OCI-LY3 (cell line): ENCODE measurements at regions not wholly inside any gene's neighbourhood (a gene's known extent, or its start where the extent isn't known, plus 50 kb on each side); places are given as distances from the start of the nearest gene placed in this dataset.
"Not testable (repeated sequence)": the region's sequence is repeated elsewhere in the genome, so short reads cannot be mapped to it uniquely, and the experiment has no call there.

Source experiments
- H2AFZ ChIP-seq: fragments of 200-600, 300-600 bp; shearing (Covaris generic); 2 replicates; pipeline ENCODE4 v1.6.0; 2014; ENCODE audit warnings: antibody characterized with exemption, low read depth, low read length
- H3K27ac ChIP-seq: fragments of 200-600, 300-600 bp; sonication (generic); 2 replicates; pipeline ENCODE4 v1.5.1; 2014; ENCODE audit warnings: mild to moderate bottlenecking, low read length, moderate library complexity, mixed read lengths
- H3K27me3 ChIP-seq: fragments of 200-600, 300-600 bp; sonication (generic); 2 replicates; pipeline ENCODE4 v1.6.1; 2014; ENCODE audit warnings: low read depth, low read length, mixed read lengths
- H3K36me3 ChIP-seq: fragments of 200-600, 300-600 bp; sonication (generic); replicated peaks from 2 replicates; pipeline ENCODE3; 2014; ENCODE audit warnings: low read depth, low read length, mixed read lengths
- H3K4me1 ChIP-seq: fragments of 300-600, 200-600 bp; sonication (generic); 2 replicates; pipeline ENCODE4 v1.6.1; 2014; ENCODE audit warnings: low read length, mixed read lengths
- H3K4me2 ChIP-seq: fragments of 200-600, 300-600 bp; sonication (generic); 2 replicates; pipeline ENCODE4 v1.6.1; 2014; ENCODE audit warnings: low read length, mixed read lengths
- H3K4me3 ChIP-seq: fragments of 300-600, 200-600 bp; sonication (generic); 2 replicates; pipeline ENCODE4 v1.5.1; 2014; ENCODE audit warnings: antibody characterized with exemption, mild to moderate bottlenecking, low read length, moderate library complexity
- H3K79me2 ChIP-seq: fragments of 300-600, 200-600 bp; shearing (Covaris generic); 2 replicates; pipeline ENCODE4 v1.6.1; 2014; ENCODE audit warnings: mild to moderate bottlenecking, low read length, mixed read lengths
- H3K9ac ChIP-seq: fragments of 300-600, 200-600 bp; shearing (Covaris generic); 2 replicates; pipeline ENCODE4 v1.6.0; 2014; ENCODE audit warnings: mild to moderate bottlenecking, low read length, moderate library complexity
- H3K9me3 ChIP-seq: fragments of 200-600, 300-600 bp; shearing (Covaris generic); 2 replicates; pipeline ENCODE4 v1.6.1; 2014; ENCODE audit warnings: low read length, mixed read lengths; ENCODE audit not compliant: insufficient read depth
- H4K20me1 ChIP-seq: fragments of 200-600, 300-600 bp; sonication (generic); 2 replicates; pipeline ENCODE4 v1.6.1; 2016; ENCODE audit warnings: low read length, mixed read lengths; ENCODE audit not compliant: insufficient read depth
- EZH2phosphoT487 ChIP-seq: fragments of 200-600 bp; shearing (Covaris generic); IDR thresholded peaks from 2 replicates; pipeline ENCODE4 v1.6.1; 2018; ENCODE audit warnings: antibody characterized with exemption, mixed run types, low read depth
- TF ChIP-seq, protein P1 (sequence below): fragments of 200-600, 300-600 bp; sonication (generic); IDR thresholded peaks from 2 replicates; pipeline ENCODE4 v1.5.1; 2014; ENCODE audit warnings: antibody characterized with exemption, low read length, low read depth

DNA sequence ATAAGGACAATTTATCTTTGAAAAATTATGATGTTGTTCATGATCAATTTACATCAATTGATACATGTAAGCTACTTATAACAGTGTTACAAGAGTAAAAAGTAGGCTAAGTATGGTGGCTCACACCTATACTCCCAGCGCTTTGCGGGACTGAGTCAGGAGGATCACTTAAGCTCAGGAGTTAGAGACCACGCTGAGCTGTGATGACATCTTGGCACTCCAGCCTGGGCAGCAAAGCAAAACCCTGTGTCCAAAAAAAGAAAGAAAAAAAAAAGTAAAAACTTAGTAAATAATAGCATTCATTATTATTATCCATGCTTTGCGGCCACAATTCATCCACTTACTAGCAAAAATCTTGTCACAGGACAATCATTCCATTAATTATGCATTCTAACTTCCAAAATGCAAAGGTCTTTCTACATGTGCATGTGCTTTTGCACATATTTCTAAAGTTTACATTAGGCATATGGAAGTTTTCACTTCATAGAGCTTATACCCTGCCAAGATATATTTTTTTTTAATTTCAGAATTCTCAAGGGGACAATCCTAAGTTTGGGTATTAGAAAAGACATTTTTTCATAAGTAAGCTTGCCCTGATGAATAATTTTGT is 243.3 kb upstream of the RARB start:
- no peak overlapping the region for H3K4me2 ChIP-seq
- no peaks in the 10 kb centered on the region for H3K4me1 ChIP-seq
- H3K27me3 ChIP-seq, result no peaks in the 10 kb centered on the region
- H3K79me2 ChIP-seq, result no peaks in the 10 kb centered on the region
- H3K4me3 ChIP-seq, result no peak overlapping the region
- H3K9me3 ChIP-seq, result no peaks in the 10 kb centered on the region
- no peak overlapping the region for H2AFZ ChIP-seq
- no peak overlapping the region for H3K27ac ChIP-seq
- H4K20me1 ChIP-seq, result no peaks in the 10 kb centered on the region
- no peaks in the 10 kb centered on the region for H3K36me3 ChIP-seq
- H3K9ac ChIP-seq, result no peak overlapping the region
- no peak for TF ChIP-seq EZH2phosphoT487
- TF ChIP-seq, protein P1, sequence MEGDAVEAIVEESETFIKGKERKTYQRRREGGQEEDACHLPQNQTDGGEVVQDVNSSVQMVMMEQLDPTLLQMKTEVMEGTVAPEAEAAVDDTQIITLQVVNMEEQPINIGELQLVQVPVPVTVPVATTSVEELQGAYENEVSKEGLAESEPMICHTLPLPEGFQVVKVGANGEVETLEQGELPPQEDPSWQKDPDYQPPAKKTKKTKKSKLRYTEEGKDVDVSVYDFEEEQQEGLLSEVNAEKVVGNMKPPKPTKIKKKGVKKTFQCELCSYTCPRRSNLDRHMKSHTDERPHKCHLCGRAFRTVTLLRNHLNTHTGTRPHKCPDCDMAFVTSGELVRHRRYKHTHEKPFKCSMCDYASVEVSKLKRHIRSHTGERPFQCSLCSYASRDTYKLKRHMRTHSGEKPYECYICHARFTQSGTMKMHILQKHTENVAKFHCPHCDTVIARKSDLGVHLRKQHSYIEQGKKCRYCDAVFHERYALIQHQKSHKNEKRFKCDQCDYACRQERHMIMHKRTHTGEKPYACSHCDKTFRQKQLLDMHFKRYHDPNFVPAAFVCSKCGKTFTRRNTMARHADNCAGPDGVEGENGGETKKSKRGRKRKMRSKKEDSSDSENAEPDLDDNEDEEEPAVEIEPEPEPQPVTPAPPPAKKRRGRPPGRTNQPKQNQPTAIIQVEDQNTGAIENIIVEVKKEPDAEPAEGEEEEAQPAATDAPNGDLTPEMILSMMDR, result no peak

DNA sequence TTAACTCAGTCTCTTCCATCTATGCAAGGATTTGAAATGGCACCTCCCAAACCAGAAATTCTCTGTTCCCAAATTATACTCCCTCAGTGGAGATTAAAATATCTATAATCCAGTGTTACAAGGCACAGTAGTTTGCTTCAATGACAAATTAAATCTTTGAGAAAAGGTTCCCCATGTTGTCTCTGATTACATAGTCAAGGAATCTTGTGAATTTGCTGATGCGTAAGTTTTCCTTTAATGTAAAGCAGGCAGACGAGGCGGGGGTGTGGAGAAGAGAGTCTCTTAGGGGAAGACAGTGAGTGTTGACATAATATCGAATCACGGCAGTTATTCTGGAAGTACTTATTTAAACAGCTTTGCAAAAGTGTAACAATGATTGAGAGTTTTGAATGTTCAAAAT is 236.4 kb upstream of the RARB start:
- no peaks in the 10 kb centered on the region for H4K20me1 ChIP-seq
- H3K9me3 ChIP-seq, result no peaks in the 10 kb centered on the region
- H3K4me3 ChIP-seq, result no peak overlapping the region
- no peak for TF ChIP-seq EZH2phosphoT487
- TF ChIP-seq, protein P1, result no peak
- no peaks in the 10 kb centered on the region for H3K79me2 ChIP-seq
- H3K4me1 ChIP-seq, result no peaks in the 10 kb centered on the region
- no peaks in the 10 kb centered on the region for H3K27me3 ChIP-seq
- H3K9ac ChIP-seq, result no peak overlapping the region
- no peaks in the 10 kb centered on the region for H3K36me3 ChIP-seq
- H3K27ac ChIP-seq, result no peak overlapping the region
- no peak overlapping the region for H3K4me2 ChIP-seq
- no peak overlapping the region for H2AFZ ChIP-seq

DNA sequence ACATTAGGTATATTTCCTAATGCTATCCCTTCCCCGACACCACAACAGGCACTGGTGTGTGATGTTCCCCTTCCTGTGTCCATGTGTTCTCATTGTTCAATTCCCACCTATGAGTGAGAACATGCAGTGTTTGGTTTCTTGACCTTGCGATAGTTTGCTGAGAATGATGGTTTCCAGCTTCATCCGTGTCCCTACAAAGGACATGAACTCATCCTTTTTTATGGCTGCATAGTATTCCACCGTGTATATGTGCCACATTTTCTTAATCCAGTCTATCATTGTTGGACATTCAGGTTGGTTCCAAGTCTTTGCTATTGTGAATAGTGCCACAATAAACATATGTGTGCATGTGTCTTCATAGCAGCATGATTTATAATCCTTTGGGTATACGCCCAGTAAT is 228.5 kb upstream of the RARB start:
- H3K4me3 ChIP-seq, H3K27ac ChIP-seq, H3K9ac ChIP-seq, H2AFZ ChIP-seq, H3K4me1 ChIP-seq, H3K27me3 ChIP-seq, H3K36me3 ChIP-seq, H3K9me3 ChIP-seq, H4K20me1 ChIP-seq, H3K79me2 ChIP-seq, H3K4me2 ChIP-seq: not testable (repeated sequence)

DNA sequence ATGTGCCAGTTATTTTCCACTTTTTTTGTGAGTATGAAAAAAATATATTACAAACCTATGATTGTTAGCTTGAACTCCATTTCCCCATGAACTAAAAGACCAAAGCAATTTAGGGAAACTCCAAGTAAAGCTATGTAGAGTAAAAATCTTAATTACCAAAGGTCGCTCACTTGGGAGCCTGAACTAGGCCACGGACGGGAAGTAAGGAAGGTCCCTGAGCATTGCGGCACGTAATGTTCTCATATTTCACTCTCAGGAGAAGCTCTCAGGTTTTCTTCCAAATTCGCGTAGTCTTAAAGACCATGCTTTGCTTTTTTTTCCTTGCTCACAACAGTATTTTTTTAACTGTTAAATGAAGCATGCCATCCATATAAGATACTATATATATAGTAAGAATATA is 215.3 kb upstream of the RARB start:
- no peak overlapping the region for H3K4me3 ChIP-seq
- TF ChIP-seq EZH2phosphoT487, result no peak
- TF ChIP-seq, protein P1, result no peak

More for the DNA sequence above, 215.3 kb upstream of the RARB start:
- Histone ChIP-seq H3K27me3 (no peaks in the 10 kb centered on the region), H3K36me3 (no peaks in the 10 kb centered on the region), H4K20me1 (no peaks in the 10 kb centered on the region), H3K9me3 (no peaks in the 10 kb centered on the region), H3K4me1 (no peaks in the 10 kb centered on the region), H3K9ac (no peak overlapping the region), H3K79me2 (no peaks in the 10 kb centered on the region), H3K4me2 (no peak overlapping the region), H3K27ac (no peak overlapping the region), H2AFZ (no peak overlapping the region)
